Mesendoderm (in vitro differentiated cells): ENCODE measurements at regions not wholly inside any gene's neighbourhood (a gene's known extent, or its start where the extent isn't known, plus 50 kb on each side); places are given as distances from the start of the nearest gene placed in this dataset.

Experiments used
- DNase-seq: peaks from one replicate; pipeline ENCODE4 v3.0.0; 2013
- H2AK5ac ChIP-seq: 2 replicates; pipeline ENCODE4 v1.6.1; 2013; ENCODE audit warnings: low read length, inconsistent platforms
- H2BK120ac ChIP-seq: 2 replicates; pipeline ENCODE4 v1.6.1; 2013; ENCODE audit warnings: low read depth, mild to moderate bottlenecking, low read length, moderate library complexity, mixed read lengths
- H2BK15ac ChIP-seq: replicated peaks from 2 replicates; pipeline ENCODE4 v1.6.1; 2013; ENCODE audit warnings: low read depth, mild to moderate bottlenecking, moderate library complexity
- H2BK5ac ChIP-seq: 2 replicates; pipeline ENCODE4 v1.6.1; 2013; ENCODE audit warnings: low read length, inconsistent platforms
- H3K18ac ChIP-seq: 2 replicates; pipeline ENCODE4 v1.6.1; 2013; ENCODE audit warnings: mild to moderate bottlenecking, low read length, mixed read lengths
- H3K23ac ChIP-seq: one replicate; pipeline ENCODE4 v1.6.1; 2013; ENCODE audit warnings: low read length
- H3K27ac ChIP-seq: 2 replicates; pipeline ENCODE4 v1.5.1; 2013; ENCODE audit warnings: low read depth, mild to moderate bottlenecking, inconsistent platforms, low read length, moderate library complexity
- H3K27me3 ChIP-seq: 2 replicates; pipeline ENCODE4 v1.6.1; 2013; ENCODE audit warnings: low read length, control low read depth, mild to moderate bottlenecking, inconsistent platforms; ENCODE audit not compliant: insufficient read depth, poor library complexity
- H3K36me3 ChIP-seq: 2 replicates; pipeline ENCODE4 v1.6.1; 2013; ENCODE audit warnings: low read length, inconsistent platforms; ENCODE audit not compliant: control insufficient read depth, insufficient read depth
- H3K4ac ChIP-seq: one replicate; pipeline ENCODE4 v1.6.1; 2013; ENCODE audit warnings: low read depth, mild to moderate bottlenecking, low read length, moderate library complexity
- H3K4me1 ChIP-seq: 2 replicates; pipeline ENCODE4 v1.6.1; 2013; ENCODE audit warnings: low read depth, low read length, inconsistent platforms; ENCODE audit not compliant: control insufficient read depth
- H3K4me2 ChIP-seq: 2 replicates; pipeline ENCODE4 v1.6.1; 2013; ENCODE audit warnings: low read length
- H3K4me3 ChIP-seq: 2 replicates; pipeline ENCODE4 v1.5.1; 2013; ENCODE audit warnings: mild to moderate bottlenecking, low read length
- H3K56ac ChIP-seq: one replicate; pipeline ENCODE4 v1.6.1; 2013; ENCODE audit warnings: low read length
- H3K79me1 ChIP-seq: 2 replicates; pipeline ENCODE4 v1.6.1; 2013; ENCODE audit warnings: low read length, inconsistent platforms
- H3K79me2 ChIP-seq: 2 replicates; pipeline ENCODE4 v1.6.1; 2013; ENCODE audit warnings: mild to moderate bottlenecking, low read length; ENCODE audit not compliant: control insufficient read depth, insufficient read depth
- H3K9ac ChIP-seq: 2 replicates; pipeline ENCODE4 v1.6.1; 2013; ENCODE audit warnings: low read length, inconsistent platforms
- H4K5ac ChIP-seq: one replicate; pipeline ENCODE4 v1.6.1; 2013; ENCODE audit warnings: low read length
- H4K8ac ChIP-seq: one replicate; pipeline ENCODE4 v1.6.1; 2013; ENCODE audit warnings: low read depth, mild to moderate bottlenecking, control low read depth, low read length, moderate library complexity
- WGBS: extraction: QIAGEN DNeasy Blood & Tissue Kit; methylation state at CpG from one replicate; pipeline ENCODE4 v1.1.7; 2013; ENCODE audit warnings: low lambda C conversion rate, missing lambda C conversion rate; ENCODE audit not compliant: insufficient coverage; ENCODE audit errors: extremely low coverage; 5-methylcytosine and 5-hydroxymethylcytosine counted together

GRCh38 chr12:53860426-53861345 is 77.9 kb upstream of the HOXC13 start:
- H3K36me3 ChIP-seq = no peaks in the 10 kb centered on the region
- H3K4me1 ChIP-seq = no peaks in the 10 kb centered on the region
- no peak overlapping the region for H3K56ac ChIP-seq
- H3K79me1 ChIP-seq = no peaks in the 10 kb centered on the region
- H4K5ac ChIP-seq = no peak overlapping the region
- H3K4ac ChIP-seq = no peak overlapping the region
- no peak overlapping the region for H2BK120ac ChIP-seq
- no peak overlapping the region for H3K4me2 ChIP-seq
- H2AK5ac ChIP-seq = no peak overlapping the region
- no peaks in the 10 kb centered on the region for H3K79me2 ChIP-seq
- no peak overlapping the region for H2BK5ac ChIP-seq
- no peak for DNase-seq
- H3K9ac ChIP-seq = no peak overlapping the region
- no CpG with 5 or more reads among the region's 2 CpGs for WGBS
- H3K23ac ChIP-seq = no peak overlapping the region
- H4K8ac ChIP-seq = no peak overlapping the region
- H3K27ac ChIP-seq = no peak overlapping the region
- H3K27me3 ChIP-seq = no peaks in the 10 kb centered on the region
- H3K18ac ChIP-seq = no peak overlapping the region
- no peak overlapping the region for H2BK15ac ChIP-seq
- H3K4me3 ChIP-seq = no peak overlapping the region

GRCh38 chr12:53862206-53862605 is 76.4 kb upstream of the HOXC13 start:
- H3K79me1 ChIP-seq = no peaks in the 10 kb centered on the region
- H2BK15ac ChIP-seq = no peak overlapping the region
- H3K36me3 ChIP-seq = no peaks in the 10 kb centered on the region
- H3K27ac ChIP-seq = no peak overlapping the region
- WGBS = no CpG with 5 or more reads among the region's 3 CpGs
- no peak overlapping the region for H3K9ac ChIP-seq
- no peak overlapping the region for H3K4me3 ChIP-seq
- DNase-seq = no peak
- no peak overlapping the region for H2AK5ac ChIP-seq
- H4K5ac ChIP-seq = no peak overlapping the region
- no peak overlapping the region for H3K18ac ChIP-seq
- no peaks in the 10 kb centered on the region for H3K79me2 ChIP-seq
- no peaks in the 10 kb centered on the region for H3K4me1 ChIP-seq
- H2BK120ac ChIP-seq = no peak overlapping the region
- H4K8ac ChIP-seq = no peak overlapping the region
- no peak overlapping the region for H3K23ac ChIP-seq
- no peak overlapping the region for H3K56ac ChIP-seq
- no peak overlapping the region for H2BK5ac ChIP-seq
- H3K27me3 ChIP-seq = no peaks in the 10 kb centered on the region
- no peak overlapping the region for H3K4ac ChIP-seq
- H3K4me2 ChIP-seq = no peak overlapping the region

GRCh38 chr12:53862831-53863230 is 75.8 kb upstream of the HOXC13 start:
- Histone ChIP-seq H3K27me3 (no peaks in the 10 kb centered on the region), H3K36me3 (no peaks in the 10 kb centered on the region), H4K5ac (no peak overlapping the region), H3K18ac (no peak overlapping the region), H3K79me1 (no peaks in the 10 kb centered on the region), H2BK120ac (no peak overlapping the region), H3K4me1 (no peaks in the 10 kb centered on the region), H3K79me2 (no peaks in the 10 kb centered on the region), H2BK15ac (no peak overlapping the region), H3K4me2 (no peak overlapping the region), H3K4me3 (no peak overlapping the region), H3K9ac (no peak overlapping the region), H3K23ac (no peak overlapping the region), H3K27ac (no peak overlapping the region), H4K8ac (no peak overlapping the region), H2BK5ac (no peak overlapping the region), H3K56ac (no peak overlapping the region), H2AK5ac (no peak overlapping the region), H3K4ac (no peak overlapping the region)
- no CpG with 5 or more reads among the region's 2 CpGs for WGBS
- no peak for DNase-seq

DNA sequence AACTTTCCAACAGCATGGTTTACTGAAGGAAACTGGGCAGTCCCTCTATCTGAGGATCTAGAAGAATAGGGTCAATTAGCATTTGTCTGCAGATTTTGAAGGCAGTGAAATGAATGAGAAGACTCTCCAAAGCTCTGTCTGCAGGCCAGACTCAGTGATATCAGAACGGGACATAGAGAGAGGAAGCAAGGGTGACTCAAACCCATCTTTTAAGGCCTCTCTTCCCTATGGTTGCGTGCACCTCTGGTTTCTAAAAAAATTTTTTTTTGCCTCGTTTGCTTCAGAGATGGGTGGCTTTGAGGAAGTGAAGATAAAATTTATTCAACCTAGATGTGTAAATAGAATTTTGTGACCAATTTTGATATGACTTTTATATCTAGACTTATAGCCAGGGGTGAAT is 71.9 kb upstream of the HOXC13 start:
- Histone ChIP-seq H2AK5ac (no peak overlapping the region), H3K4me3 (no peak overlapping the region), H3K9ac (no peak overlapping the region), H3K18ac (no peak overlapping the region), H3K4me2 (no peak overlapping the region), H3K79me2 (no peaks in the 10 kb centered on the region), H3K4ac (no peak overlapping the region), H3K27me3 (no peaks in the 10 kb centered on the region), H2BK120ac (no peak overlapping the region), H2BK15ac (no peak overlapping the region), H3K56ac (no peak overlapping the region), H4K5ac (no peak overlapping the region), H3K79me1 (no peaks in the 10 kb centered on the region), H3K27ac (no peak overlapping the region), H2BK5ac (no peak overlapping the region), H3K4me1 (no peaks in the 10 kb centered on the region), H3K23ac (no peak overlapping the region), H4K8ac (no peak overlapping the region), H3K36me3 (no peaks in the 10 kb centered on the region)
- WGBS = no CpG with 5 or more reads among the region's 3 CpGs
- no peak for DNase-seq

DNA sequence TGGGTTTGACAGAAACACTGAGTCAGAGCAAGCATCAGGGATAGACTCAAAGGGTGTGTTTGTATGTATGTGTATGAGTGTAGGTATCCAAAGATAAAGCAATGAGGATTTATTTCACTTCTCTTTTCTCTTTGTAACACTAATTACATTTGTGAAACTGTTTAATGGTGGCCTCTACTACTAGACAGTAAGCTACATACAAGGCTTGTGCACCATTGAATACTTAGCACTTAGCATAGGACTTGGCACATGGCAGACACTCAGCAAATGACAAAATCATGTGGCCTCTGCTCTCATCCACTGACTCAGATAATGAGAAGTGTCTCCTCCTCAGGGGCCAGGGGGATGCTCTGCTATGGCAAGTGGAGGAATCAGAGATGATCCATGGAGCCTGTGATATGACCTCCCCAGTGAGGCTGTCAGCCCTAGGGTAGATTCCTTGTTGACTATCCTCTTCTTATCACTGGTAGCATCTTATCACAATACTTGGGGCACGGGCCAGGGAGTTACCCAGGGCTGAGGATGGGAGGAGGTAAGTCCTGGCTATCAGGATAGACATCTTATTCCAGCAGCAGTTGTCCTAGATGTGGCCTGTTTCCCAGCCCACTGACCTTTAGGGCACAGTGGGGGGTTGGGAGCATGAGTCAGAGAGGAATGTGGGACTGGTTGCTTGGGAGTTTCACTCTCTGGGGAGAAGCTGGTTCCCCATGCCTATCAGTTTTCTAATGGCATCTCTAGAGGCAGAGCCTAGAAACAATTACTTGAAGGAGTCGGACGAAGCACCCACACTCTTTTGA is 71.2 kb upstream of the HOXC13 start:
- H3K4me1 ChIP-seq = no peaks in the 10 kb centered on the region
- no peaks in the 10 kb centered on the region for H3K79me2 ChIP-seq
- H2AK5ac ChIP-seq = no peak overlapping the region
- H3K4me2 ChIP-seq = no peak overlapping the region
- WGBS = no CpG with 5 or more reads among the region's 3 CpGs
- no peak overlapping the region for H3K27ac ChIP-seq
- H2BK5ac ChIP-seq = no peak overlapping the region
- H4K8ac ChIP-seq = no peak overlapping the region
- no peak overlapping the region for H3K4me3 ChIP-seq
- no peak overlapping the region for H4K5ac ChIP-seq
- no peaks in the 10 kb centered on the region for H3K27me3 ChIP-seq
- H3K79me1 ChIP-seq = no peaks in the 10 kb centered on the region
- no peak overlapping the region for H3K23ac ChIP-seq
- H3K4ac ChIP-seq = no peak overlapping the region
- H3K56ac ChIP-seq = no peak overlapping the region
- H3K9ac ChIP-seq = no peak overlapping the region
- peak; percentile 96 for DNase-seq
- H3K18ac ChIP-seq = no peak overlapping the region
- no peak overlapping the region for H2BK120ac ChIP-seq
- no peaks in the 10 kb centered on the region for H3K36me3 ChIP-seq
- H2BK15ac ChIP-seq = no peak overlapping the region
